Endometrium (tissue), 2 donors: ENCODE measurements at regions not wholly inside any gene's neighbourhood (a gene's known extent, or its start where the extent isn't known, plus 50 kb on each side); places are given as distances from the start of the nearest gene placed in this dataset.
"Not testable (repeated sequence)": the region's sequence is repeated elsewhere in the genome, so short reads cannot be mapped to it uniquely, and the experiment has no call there.

Experiments
- FAIRE-seq: peaks from 2 replicates; lab custom pipeline; 2012; peaks lifted over from hg19 to GRCh38; lab: Jason Lieb, UNC
- donor health status: control.
- donor health status: control.

DNA sequence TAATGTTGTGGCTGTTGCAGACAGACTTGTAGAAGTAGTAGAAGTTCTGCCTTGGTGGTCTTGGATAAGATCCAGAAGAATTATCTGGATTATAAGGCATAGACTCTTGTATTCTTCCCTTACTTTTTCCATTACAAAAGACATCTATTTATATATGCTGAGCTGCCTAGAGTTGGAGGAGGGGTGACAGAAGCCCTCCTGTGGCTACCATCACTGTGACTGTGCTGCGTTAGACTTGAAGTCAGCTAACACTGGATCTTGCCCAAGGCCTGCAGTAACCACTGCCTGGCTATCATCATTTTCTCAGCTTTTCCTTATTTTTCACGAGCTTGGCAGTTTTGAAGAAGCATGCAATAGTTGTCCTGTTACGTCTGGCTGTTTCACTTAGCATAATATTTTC is 684.8 kb upstream of the BCHE start:
- FAIRE-seq: no peak

DNA sequence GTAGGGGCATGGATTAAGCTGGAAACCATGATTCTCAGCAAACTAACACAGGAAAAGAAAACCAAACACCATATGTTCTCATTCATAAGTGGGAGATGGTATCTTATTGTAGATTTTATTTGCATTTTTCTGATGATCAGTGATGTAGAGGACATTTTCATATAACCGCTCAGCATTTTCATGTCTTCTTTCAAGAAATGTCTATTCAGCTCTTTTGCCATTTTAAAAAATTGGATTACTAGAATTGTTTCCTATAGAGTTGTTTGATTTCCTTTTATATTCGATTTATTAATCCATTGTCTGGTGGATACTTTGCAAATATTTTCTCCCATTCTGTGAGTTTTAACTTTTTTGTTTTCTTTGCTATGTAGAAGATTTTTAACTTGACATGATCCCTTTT is 682.2 kb upstream of the BCHE start:
- no peak for FAIRE-seq

DNA sequence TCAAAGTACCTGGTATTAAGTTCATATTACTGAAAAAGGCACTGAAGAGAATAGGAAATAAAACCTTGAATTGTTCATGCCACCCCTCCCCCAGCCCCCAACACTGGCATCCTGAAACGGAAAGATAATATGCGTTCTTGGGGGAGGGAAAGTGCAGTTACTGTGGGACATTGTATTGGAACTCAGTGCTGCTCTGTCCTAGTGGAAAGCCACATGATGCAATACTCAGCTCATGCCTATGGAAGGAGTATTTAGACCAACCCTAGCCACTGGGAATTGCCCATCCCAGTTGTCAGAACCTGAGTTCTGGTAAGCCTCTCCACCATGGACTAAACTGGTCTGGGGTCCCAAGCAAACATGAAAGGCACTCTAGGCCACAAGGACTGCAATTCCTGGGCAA is 680.8 kb upstream of the BCHE start:
- no peak for FAIRE-seq

- no peak for FAIRE-seq
These were observed 673.2 kb upstream of the BCHE start for GRCh38 chr3:166510382-166510781.

DNA sequence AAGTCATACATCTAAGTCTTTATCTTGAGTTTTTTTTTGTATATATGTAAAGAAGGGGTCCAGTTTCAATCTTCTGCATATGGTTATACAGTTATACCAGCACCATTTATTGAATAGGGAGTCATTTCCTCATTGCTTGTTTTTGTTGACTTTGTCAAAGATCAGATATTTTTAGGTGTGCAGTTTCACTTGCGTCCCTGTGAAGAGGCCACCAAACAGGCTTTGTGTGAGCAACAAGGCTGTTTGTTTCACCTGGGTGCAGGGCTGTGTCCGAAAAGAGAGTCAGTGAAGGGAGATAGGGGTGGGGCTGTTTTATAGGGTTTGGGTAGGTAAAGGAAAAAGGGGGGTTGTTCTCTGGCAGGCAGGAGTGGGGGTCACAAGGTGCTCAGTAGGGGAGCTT is 663.2 kb upstream of the BCHE start:
- FAIRE-seq: not testable (repeated sequence)

DNA sequence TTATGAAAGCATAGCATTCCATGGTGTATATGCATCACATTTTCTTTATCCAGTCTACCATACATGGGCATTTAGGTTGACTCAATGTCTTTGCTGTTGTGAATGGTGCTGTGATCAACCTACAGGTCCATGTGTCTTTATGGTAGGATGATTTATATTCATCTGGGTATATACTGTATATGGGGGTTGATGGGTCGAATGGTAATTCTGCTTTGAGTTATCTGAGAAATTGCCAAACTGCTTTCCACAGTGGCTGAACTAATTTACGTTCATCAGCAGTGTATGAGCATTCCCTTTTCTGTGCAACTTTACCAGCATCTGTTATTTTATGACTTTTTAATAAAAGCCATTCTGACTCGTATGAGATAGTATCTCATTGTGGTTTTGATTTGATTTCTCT is 662.4 kb upstream of the BCHE start:
- peak; percentile 89 for FAIRE-seq

- peak; percentile 51 for FAIRE-seq
These were observed 661.2 kb upstream of the BCHE start for GRCh38 chr3:166498446-166498845.

GRCh38 chr3:166489826-166490225 is 652.6 kb upstream of the BCHE start:
- no peak for FAIRE-seq

GRCh38 chr3:166488977-166489672 is 651.9 kb upstream of the BCHE start:
- FAIRE-seq: no peak

- no peak for FAIRE-seq
These were observed 647.2 kb upstream of the BCHE start for GRCh38 chr3:166484470-166484869.

- FAIRE-seq: no peak
These were observed 644.1 kb upstream of the BCHE start for GRCh38 chr3:166481340-166481739.

GRCh38 chr3:166478356-166478755 is 641.1 kb upstream of the BCHE start:
- FAIRE-seq: no peak

DNA sequence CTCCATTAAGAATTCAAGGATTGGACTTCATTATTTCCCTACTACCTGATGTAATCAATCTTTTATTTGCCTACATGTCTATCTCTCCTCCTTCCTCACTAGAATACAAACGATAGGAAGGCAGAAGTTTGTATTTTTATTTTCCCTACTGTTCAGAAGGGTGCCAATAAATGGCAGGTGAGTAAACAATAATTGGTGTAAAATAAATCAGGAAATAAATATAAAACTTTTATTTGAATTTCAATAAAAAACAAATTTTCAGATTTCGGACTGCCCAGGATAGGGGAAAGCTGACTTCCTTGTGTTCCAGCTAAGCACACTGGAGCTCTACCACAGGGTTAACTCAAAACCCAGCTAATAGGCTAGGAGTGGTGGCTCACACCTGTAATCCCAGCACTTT is 636.3 kb upstream of the BCHE start:
- FAIRE-seq: no peak

- no peak for FAIRE-seq
These were observed 634.8 kb upstream of the BCHE start for GRCh38 chr3:166472015-166472414.

DNA sequence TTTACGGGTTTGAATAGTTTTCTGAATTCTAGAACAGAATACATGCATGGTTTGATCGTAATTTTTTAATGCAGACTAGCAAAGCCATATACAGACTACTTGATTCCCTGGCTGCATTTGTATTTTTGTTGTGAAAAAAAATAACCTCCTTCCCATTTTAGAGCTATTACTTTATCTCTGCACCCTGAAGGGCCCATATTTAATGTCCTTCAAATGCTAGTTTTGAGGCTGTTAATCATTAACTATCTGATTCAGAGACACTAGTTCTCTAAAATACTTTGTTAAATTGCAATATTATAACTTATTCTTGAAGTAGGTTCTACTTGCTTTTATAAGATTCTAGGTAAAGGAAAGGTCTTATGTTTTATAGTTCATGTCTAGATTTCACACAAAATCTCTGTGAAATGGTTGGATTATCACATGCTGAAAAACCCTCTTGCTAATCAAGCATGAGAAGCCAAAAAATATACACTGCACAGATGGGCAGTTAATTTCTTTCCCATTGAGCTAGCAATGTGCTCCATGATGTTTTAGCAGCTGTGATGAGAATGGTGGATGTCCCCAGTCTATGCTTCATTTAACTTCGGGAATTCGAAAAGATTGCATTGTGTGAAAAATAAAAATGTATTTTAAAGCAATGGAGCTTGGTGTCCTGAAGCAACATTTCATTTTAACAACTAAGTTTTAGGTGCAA is 634.0 kb upstream of the BCHE start:
- no peak for FAIRE-seq

DNA sequence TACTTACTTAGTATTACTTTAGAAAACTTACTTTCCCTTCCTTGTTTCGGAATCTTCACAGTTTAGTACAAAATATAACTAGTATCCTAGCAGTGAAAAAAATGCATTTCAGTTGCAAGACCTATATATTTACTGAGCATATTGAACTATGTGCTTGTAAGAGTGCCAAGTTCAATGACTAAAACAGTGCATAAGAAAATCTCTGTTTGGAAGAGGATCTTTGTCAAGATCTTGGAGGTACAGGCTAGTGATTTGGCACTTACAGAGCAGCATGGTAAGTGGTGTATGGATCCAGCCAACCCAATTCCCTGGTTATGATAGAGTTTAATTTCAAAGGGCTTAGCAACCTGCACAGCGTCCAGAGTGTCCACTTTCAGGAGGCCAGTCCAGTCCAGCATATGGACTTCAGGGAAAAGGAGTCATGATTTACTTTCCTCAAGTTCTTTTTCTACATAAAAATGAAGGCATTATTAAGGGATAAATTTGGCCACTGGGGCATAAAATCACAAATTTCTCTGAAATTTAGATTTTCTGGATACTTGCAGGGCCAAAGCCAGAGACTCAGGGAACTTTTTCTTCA is 625.8 kb upstream of the BCHE start:
- no peak for FAIRE-seq

- no peak for FAIRE-seq
These were observed 624.4 kb upstream of the BCHE start for GRCh38 chr3:166461626-166462025.

GRCh38 chr3:166457382-166457781 is 620.2 kb upstream of the BCHE start:
- no peak for FAIRE-seq

- no peak for FAIRE-seq
These were observed 619.1 kb upstream of the BCHE start for GRCh38 chr3:166456286-166456685.

DNA sequence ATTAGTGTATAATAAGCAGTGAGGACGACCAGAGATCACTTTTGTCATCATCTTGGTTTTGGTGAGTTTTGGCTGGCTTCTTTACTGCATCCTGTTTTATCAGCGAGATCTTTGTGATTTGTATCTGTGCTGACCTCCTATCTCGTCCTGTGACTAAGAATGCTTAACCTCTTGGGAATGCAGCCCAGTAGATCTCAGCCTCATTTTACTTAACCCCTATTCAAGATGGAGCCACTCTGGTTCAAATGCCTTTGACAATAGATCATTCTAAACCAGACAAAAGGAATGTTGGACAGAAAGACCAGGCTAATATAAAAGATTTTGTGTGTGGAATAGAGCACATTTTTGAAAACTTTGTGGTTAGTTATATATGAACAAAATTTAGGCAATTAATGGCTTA is 618.5 kb upstream of the BCHE start:
- no peak for FAIRE-seq

DNA sequence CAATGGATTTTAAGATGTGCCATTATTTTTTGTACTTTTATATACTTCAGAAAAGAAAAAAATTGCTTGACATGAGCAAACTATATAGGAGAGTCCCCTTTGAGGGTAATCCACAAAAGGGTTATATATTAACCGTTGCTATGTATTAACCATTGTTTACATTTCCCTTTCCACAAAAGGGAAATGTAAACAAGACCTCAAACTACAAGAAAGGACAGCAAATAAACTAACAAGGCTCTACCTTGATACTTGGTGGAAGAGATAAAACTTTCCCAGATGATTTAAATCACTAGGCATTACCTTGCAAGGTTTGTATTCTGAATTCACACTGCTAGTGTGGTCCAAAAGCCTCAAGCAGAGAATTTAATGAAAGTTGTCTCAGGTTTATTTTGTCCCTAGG is 616.3 kb upstream of the BCHE start:
- no peak for FAIRE-seq

DNA sequence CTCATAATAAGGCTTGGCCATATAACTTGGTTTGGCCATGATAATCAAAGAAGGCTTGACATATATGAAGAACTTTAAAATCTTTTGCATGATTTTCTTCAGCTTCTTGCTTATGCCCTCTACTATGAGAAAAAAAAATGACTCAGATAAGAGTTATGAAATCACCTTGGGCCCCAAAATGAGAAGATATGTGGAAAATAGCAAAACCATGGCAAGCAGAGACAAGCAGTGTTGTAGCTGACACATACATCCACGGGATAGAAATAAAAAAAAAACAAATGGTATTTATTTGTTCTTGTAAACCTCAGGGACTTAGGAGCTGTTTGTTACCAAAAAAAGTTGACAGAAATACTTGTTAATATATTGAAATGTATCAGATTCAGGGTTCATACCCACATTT is 614.8 kb upstream of the BCHE start:
- FAIRE-seq: no peak

- no peak for FAIRE-seq
These were observed 610.3 kb upstream of the BCHE start for GRCh38 chr3:166447513-166447912.

GRCh38 chr3:166446986-166447385 is 609.8 kb upstream of the BCHE start:
- no peak for FAIRE-seq
